H1 (cell line): ENCODE measurements at regions not wholly inside any gene's neighbourhood (a gene's known extent, or its start where the extent isn't known, plus 50 kb on each side); places are given as distances from the start of the nearest gene placed in this dataset.

Experiments used
- ATF2 ChIP-seq: IDR thresholded peaks from 2 replicates; pipeline ENCODE4 v1.6.1; 2012; ENCODE audit warnings: low read length, inconsistent platforms
- MAFK ChIP-seq: IDR thresholded peaks from 2 replicates; pipeline ENCODE4 v1.6.1; 2012; ENCODE audit warnings: low read depth, mild to moderate bottlenecking, improper control_type of control experiment, low read length
- TF ChIP-seq, protein P1 (sequence below): fragments of 300-600 bp; sonication (generic); IDR thresholded peaks from 2 replicates; pipeline ENCODE4 v1.7.1; 2012; ENCODE audit warnings: low read length, moderate library complexity, mild to moderate bottlenecking, inconsistent platforms; ENCODE audit not compliant: insufficient replicate concordance

GRCh38 chr12:70983692-70984091, 63.2 kb upstream of the PTPRR start (continued):
- TF ChIP-seq, protein P1, sequence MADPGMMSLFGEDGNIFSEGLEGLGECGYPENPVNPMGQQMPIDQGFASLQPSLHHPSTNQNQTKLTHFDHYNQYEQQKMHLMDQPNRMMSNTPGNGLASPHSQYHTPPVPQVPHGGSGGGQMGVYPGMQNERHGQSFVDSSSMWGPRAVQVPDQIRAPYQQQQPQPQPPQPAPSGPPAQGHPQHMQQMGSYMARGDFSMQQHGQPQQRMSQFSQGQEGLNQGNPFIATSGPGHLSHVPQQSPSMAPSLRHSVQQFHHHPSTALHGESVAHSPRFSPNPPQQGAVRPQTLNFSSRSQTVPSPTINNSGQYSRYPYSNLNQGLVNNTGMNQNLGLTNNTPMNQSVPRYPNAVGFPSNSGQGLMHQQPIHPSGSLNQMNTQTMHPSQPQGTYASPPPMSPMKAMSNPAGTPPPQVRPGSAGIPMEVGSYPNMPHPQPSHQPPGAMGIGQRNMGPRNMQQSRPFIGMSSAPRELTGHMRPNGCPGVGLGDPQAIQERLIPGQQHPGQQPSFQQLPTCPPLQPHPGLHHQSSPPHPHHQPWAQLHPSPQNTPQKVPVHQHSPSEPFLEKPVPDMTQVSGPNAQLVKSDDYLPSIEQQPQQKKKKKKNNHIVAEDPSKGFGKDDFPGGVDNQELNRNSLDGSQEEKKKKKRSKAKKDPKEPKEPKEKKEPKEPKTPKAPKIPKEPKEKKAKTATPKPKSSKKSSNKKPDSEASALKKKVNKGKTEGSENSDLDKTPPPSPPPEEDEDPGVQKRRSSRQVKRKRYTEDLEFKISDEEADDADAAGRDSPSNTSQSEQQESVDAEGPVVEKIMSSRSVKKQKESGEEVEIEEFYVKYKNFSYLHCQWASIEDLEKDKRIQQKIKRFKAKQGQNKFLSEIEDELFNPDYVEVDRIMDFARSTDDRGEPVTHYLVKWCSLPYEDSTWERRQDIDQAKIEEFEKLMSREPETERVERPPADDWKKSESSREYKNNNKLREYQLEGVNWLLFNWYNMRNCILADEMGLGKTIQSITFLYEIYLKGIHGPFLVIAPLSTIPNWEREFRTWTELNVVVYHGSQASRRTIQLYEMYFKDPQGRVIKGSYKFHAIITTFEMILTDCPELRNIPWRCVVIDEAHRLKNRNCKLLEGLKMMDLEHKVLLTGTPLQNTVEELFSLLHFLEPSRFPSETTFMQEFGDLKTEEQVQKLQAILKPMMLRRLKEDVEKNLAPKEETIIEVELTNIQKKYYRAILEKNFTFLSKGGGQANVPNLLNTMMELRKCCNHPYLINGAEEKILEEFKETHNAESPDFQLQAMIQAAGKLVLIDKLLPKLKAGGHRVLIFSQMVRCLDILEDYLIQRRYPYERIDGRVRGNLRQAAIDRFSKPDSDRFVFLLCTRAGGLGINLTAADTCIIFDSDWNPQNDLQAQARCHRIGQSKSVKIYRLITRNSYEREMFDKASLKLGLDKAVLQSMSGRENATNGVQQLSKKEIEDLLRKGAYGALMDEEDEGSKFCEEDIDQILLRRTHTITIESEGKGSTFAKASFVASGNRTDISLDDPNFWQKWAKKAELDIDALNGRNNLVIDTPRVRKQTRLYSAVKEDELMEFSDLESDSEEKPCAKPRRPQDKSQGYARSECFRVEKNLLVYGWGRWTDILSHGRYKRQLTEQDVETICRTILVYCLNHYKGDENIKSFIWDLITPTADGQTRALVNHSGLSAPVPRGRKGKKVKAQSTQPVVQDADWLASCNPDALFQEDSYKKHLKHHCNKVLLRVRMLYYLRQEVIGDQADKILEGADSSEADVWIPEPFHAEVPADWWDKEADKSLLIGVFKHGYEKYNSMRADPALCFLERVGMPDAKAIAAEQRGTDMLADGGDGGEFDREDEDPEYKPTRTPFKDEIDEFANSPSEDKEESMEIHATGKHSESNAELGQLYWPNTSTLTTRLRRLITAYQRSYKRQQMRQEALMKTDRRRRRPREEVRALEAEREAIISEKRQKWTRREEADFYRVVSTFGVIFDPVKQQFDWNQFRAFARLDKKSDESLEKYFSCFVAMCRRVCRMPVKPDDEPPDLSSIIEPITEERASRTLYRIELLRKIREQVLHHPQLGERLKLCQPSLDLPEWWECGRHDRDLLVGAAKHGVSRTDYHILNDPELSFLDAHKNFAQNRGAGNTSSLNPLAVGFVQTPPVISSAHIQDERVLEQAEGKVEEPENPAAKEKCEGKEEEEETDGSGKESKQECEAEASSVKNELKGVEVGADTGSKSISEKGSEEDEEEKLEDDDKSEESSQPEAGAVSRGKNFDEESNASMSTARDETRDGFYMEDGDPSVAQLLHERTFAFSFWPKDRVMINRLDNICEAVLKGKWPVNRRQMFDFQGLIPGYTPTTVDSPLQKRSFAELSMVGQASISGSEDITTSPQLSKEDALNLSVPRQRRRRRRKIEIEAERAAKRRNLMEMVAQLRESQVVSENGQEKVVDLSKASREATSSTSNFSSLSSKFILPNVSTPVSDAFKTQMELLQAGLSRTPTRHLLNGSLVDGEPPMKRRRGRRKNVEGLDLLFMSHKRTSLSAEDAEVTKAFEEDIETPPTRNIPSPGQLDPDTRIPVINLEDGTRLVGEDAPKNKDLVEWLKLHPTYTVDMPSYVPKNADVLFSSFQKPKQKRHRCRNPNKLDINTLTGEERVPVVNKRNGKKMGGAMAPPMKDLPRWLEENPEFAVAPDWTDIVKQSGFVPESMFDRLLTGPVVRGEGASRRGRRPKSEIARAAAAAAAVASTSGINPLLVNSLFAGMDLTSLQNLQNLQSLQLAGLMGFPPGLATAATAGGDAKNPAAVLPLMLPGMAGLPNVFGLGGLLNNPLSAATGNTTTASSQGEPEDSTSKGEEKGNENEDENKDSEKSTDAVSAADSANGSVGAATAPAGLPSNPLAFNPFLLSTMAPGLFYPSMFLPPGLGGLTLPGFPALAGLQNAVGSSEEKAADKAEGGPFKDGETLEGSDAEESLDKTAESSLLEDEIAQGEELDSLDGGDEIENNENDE: no peak
- no peak for TF ChIP-seq ATF2
- no peak for TF ChIP-seq MAFK
